ENCODE measurements at regions not wholly inside any gene's neighbourhood (a gene's known extent, or its start where the extent isn't known, plus 50 kb on each side); places are given as distances from the start of the nearest gene placed in this dataset.

DNA sequence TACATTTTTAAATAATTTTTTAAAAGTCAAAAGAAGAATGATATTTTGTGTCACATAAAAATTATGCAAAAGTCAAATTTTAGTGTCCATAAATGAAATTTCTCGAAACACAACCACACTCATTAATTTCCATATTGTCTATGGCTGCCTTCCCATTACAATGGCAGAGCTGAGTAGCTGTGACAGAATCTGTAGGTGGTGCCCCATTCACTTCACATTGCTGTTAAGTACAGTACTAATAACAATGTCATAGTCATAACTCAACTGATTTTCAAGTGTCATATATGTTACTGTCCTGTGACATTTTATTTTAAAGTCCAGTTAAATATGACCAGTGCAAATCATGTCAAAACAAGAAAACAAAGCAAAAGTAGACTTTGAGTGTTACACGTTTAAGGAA, 114.3 kb downstream of the SPRY2 start:
- DNase-seq: no peak
- TF ChIP-seq, protein P1, sequence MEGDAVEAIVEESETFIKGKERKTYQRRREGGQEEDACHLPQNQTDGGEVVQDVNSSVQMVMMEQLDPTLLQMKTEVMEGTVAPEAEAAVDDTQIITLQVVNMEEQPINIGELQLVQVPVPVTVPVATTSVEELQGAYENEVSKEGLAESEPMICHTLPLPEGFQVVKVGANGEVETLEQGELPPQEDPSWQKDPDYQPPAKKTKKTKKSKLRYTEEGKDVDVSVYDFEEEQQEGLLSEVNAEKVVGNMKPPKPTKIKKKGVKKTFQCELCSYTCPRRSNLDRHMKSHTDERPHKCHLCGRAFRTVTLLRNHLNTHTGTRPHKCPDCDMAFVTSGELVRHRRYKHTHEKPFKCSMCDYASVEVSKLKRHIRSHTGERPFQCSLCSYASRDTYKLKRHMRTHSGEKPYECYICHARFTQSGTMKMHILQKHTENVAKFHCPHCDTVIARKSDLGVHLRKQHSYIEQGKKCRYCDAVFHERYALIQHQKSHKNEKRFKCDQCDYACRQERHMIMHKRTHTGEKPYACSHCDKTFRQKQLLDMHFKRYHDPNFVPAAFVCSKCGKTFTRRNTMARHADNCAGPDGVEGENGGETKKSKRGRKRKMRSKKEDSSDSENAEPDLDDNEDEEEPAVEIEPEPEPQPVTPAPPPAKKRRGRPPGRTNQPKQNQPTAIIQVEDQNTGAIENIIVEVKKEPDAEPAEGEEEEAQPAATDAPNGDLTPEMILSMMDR (IDR thresholded peaks at IDR 0.05; ENCODE audit: low read depth, low read length): no peak
- H3K4me3 ChIP-seq (ENCODE audit: low read depth, low read length): no peak overlapping the region

DNA sequence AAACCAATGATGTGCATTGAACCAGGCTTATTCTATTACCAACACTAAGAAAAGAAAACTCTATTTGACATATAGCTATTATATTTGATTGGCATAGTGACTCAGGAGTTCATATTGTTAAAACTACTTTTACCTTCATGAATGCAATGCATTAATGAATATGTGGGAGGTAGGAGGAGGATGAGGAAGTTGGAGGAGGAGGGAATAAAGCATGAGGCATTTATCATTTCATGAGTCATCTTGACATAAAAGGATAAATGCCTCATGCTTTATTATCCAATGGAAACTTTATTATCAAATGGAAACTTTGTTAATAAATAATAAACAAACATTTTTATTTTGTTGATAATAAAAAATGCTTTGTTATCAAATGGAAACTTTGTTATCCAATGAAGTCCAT, 116.5 kb downstream of the SPRY2 start:
- TF ChIP-seq, protein P1 (IDR thresholded peaks at IDR 0.05; ENCODE audit: low read depth, low read length): no peak
- no peak overlapping the region for H3K4me3 ChIP-seq (ENCODE audit: low read depth, low read length)
- DNase-seq: no peak
- no peaks in the 10 kb centered on the region for H3K27me3 ChIP-seq
- no peaks in the 10 kb centered on the region for H3K4me1 ChIP-seq
- no peaks in the 10 kb centered on the region for H3K9me3 ChIP-seq
- H3K36me3 ChIP-seq: no peaks in the 10 kb centered on the region

More for the DNA sequence above, 114.3 kb downstream of the SPRY2 start:
- H3K27me3 ChIP-seq: no peaks in the 10 kb centered on the region
- no peaks in the 10 kb centered on the region for H3K36me3 ChIP-seq
- H3K4me1 ChIP-seq: no peaks in the 10 kb centered on the region
- no peaks in the 10 kb centered on the region for H3K9me3 ChIP-seq

DNA sequence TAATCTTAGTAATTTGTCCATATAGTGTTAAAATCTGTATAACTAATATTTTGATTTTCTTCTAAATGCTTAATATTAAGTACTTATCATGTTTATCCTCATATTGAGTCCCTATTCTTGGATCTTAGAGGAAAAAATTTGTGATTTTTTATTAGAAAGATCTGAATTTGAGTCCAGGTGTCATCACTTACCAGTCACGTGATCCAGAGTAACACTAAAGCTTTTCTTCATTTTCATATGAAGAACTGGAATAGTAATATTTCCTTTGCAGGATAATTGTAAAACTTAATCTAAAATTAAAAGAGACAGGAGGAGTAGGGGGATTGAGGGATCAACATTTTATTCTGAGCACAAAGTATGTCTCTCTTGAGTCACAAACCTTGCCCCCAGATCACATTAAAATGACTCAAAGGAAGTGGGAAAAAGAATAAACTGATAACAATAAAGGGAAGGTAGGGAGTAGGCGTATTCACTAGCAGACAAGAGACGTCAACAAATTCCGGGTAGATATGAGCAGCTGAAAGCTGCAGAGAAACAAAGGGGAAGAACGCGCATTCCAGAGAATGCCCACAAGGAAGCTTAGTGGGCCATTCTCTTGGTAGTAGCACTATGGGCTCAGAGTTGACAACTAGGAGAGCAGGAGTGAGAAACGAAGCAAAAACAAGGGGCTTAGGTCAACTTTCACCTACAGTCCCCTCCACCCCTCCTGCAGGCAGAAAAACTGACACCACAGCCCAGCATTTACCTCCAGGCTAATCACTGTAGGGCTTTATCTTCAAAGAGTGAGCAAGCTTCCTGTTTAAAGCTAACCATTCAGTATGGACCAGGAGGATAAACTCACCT, 123.1 kb downstream of the SPRY2 start:
- DNase-seq: no peak
- H3K4me1 ChIP-seq: peaks cover 13% of the 10 kb centered on the region; the same call in 1 of the 2 replicates
- no peaks in the 10 kb centered on the region for H3K9me3 ChIP-seq
- TF ChIP-seq, protein P1 (IDR thresholded peaks at IDR 0.05; ENCODE audit: low read depth, low read length): no peak
- H3K27me3 ChIP-seq: no peaks in the 10 kb centered on the region
- no peaks in the 10 kb centered on the region for H3K36me3 ChIP-seq
- no peak overlapping the region for H3K4me3 ChIP-seq (ENCODE audit: low read depth, low read length)

DNA sequence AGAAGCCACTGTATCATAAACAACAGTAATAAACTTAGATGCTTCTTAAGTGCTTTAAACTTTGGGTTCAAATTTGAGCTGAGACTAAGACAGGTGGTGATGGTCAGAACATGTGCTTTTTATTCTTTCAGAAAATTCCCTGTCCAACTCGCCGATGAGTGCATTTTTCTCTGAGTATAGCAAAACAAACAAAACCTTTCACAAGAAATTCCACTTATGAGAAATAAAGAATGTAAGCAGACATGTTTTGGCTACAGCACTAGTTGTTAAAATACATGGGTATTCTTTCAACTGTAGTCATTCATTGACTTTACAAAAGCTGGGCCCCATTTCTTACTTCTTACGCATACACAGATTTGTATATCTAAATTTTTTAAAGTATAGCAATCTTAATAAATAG, 125.6 kb downstream of the SPRY2 start:
- TF ChIP-seq, protein P1 (IDR thresholded peaks at IDR 0.05; ENCODE audit: low read depth, low read length): no peak
- Histone ChIP-seq H3K27me3 (no peaks in the 10 kb centered on the region), H3K4me3 (ENCODE audit: low read depth, low read length) (no peak overlapping the region), H3K4me1 (peaks cover 24% of the 10 kb centered on the region), H3K36me3 (no peaks in the 10 kb centered on the region), H3K9me3 (no peaks in the 10 kb centered on the region)
- no peak for DNase-seq

DNA sequence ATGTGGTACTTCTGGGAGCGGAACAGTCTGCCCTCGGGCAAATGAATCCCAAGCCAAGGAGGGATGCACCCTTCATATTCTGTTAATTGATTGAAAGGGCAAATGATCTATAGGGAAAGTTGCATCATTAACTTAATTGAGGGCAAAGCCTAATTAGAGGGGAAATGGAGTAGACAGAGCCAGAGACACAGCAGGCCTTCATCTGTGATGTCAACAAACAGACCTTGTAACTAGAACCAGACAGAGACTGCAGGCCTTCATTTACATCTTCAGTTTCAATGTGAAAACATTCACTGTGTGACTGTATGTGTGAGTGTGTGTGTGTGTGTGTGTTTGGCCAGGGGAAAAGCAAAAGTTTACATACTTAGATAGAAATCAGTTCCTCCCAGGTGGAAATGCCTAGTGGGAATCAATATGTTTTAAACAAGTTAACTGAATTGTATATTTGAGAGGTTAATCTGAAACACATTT, 126.4 kb downstream of the SPRY2 start:
- peak; percentile 73 for DNase-seq
- no peak overlapping the region for H3K4me3 ChIP-seq (ENCODE audit: low read depth, low read length)
- TF ChIP-seq, protein P1 (IDR thresholded peaks at IDR 0.05; ENCODE audit: low read depth, low read length): no peak

DNA sequence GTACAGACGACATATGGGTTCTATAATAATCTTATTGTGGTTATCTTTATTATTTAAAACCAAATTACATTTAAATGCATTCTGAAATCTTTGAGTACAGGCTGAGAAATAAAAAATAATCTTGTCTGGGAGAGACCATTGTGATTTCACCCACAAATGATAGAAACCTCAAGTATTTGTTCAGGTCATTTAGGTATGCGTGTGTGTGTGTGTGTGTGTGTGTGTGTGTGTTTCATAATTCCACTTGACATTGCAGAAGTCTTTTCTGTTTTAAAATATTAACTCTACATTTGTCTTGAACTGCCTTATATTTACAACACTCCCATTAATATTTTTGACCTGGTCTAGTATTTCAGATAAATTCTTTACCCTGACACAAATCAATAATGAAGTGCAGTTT, 126.9 kb downstream of the SPRY2 start:
- Histone ChIP-seq H3K27me3 (no peaks in the 10 kb centered on the region), H3K4me3 (ENCODE audit: low read depth, low read length) (no peak overlapping the region), H3K4me1 (peaks cover 24% of the 10 kb centered on the region), H3K9me3 (no peaks in the 10 kb centered on the region), H3K36me3 (no peaks in the 10 kb centered on the region)
- TF ChIP-seq, protein P1 (IDR thresholded peaks at IDR 0.05; ENCODE audit: low read depth, low read length): no peak
- no peak for DNase-seq

More for the DNA sequence above, 126.4 kb downstream of the SPRY2 start:
- Histone ChIP-seq H3K9me3 (no peaks in the 10 kb centered on the region), H3K4me1 (peaks cover 24% of the 10 kb centered on the region), H3K27me3 (no peaks in the 10 kb centered on the region), H3K36me3 (no peaks in the 10 kb centered on the region)

All from BE2C (cell line).